IMR-90 (cell line): ENCODE measurements at regions not wholly inside any gene's neighbourhood (a gene's known extent, or its start where the extent isn't known, plus 50 kb on each side); places are given as distances from the start of the nearest gene placed in this dataset.

ENCODE experiments used
- ATAC-seq: fragments of 200-7000 bp; cut with Tn5 transposase; 2 replicates; pipeline ENCODE4 v1.9.1; 2020; ENCODE audit warnings: low read depth, mild to moderate bottlenecking, moderate library complexity
- BruUV-seq: library from RNA; stranded (reverse); fragments of 400-500 nt; replicated peaks from 2 replicates; lab custom pipeline; 2021; lab: Mats Ljungman, UMichigan
- CTCF ChIA-PET: fragments of 300-600 bp; formaldehyde crosslinking; extraction: SDS; loops from one replicate; lab custom pipeline; 2021; ENCODE audit warnings: antibody characterized with exemption; lab: Yijun Ruan, JAX
- POLR2A ChIA-PET: fragments of 300-600 bp; sonication (Branson Sonifier 250); formaldehyde crosslinking; loops from one replicate; lab custom pipeline; 2022; ENCODE audit warnings: antibody characterized with exemption; ENCODE audit not compliant: unreplicated experiment; lab: Charles Lee
- DNase-seq: peaks from one replicate; pipeline ENCODE4 v3.0.0; 2013
- H2AFZ ChIP-seq: replicated peaks from 2 replicates; pipeline ENCODE3; 2013; ENCODE audit warnings: low read length, mild to moderate bottlenecking; ENCODE audit not compliant: poor library complexity
- H2AK5ac ChIP-seq: 2 replicates; pipeline ENCODE4 v1.6.1; 2013; ENCODE audit warnings: low read depth, low read length, inconsistent platforms
- H2AK9ac ChIP-seq: replicated peaks from 2 replicates; pipeline ENCODE3; 2013; ENCODE audit warnings: mild to moderate bottlenecking, low read depth, low read length, moderate library complexity; ENCODE audit not compliant: poor library complexity
- H2BK120ac ChIP-seq: 2 replicates; pipeline ENCODE4 v1.6.1; 2013; ENCODE audit warnings: low read depth, low read length, inconsistent platforms
- H2BK15ac ChIP-seq: 3 replicates; pipeline ENCODE4 v1.6.1; 2013; ENCODE audit warnings: low read depth, low read length, inconsistent platforms
- H2BK20ac ChIP-seq: 2 replicates; pipeline ENCODE4 v1.6.1; 2013; ENCODE audit warnings: low read depth, mild to moderate bottlenecking, inconsistent platforms, low read length, moderate library complexity
- H2BK5ac ChIP-seq: 2 replicates; pipeline ENCODE4 v1.6.1; 2013; ENCODE audit warnings: mild to moderate bottlenecking, low read depth, low read length, inconsistent platforms; ENCODE audit not compliant: poor library complexity, severe bottlenecking
- H3K14ac ChIP-seq: replicated peaks from 2 replicates; pipeline ENCODE4 v1.6.1; 2013; ENCODE audit warnings: low read depth, low read length, inconsistent platforms
- H3K18ac ChIP-seq: 2 replicates; pipeline ENCODE4 v1.6.1; 2013; ENCODE audit warnings: low read depth, low read length, control low read depth
- H3K23ac ChIP-seq: 2 replicates; pipeline ENCODE4 v1.6.1; 2013; ENCODE audit warnings: low read depth, low read length, inconsistent platforms
- H3K27ac ChIP-seq: 2 replicates; pipeline ENCODE4 v1.5.1; 2013; ENCODE audit warnings: mild to moderate bottlenecking, control low read depth, low read length; ENCODE audit not compliant: insufficient read depth
- H3K27me3 ChIP-seq: 2 replicates; pipeline ENCODE4 v1.6.1; 2013; ENCODE audit warnings: low read length; ENCODE audit not compliant: control insufficient read depth, insufficient read depth
- H3K36me3 ChIP-seq: 2 replicates; pipeline ENCODE4 v1.6.1; 2013; ENCODE audit warnings: low read length, mixed read lengths; ENCODE audit not compliant: control insufficient read depth, insufficient read depth
- H3K4ac ChIP-seq: 2 replicates; pipeline ENCODE4 v1.6.1; 2013; ENCODE audit warnings: low read depth, low read length, inconsistent platforms
- H3K4me1 ChIP-seq: 2 replicates; pipeline ENCODE4 v1.6.1; 2013; ENCODE audit warnings: low read length, mixed read lengths; ENCODE audit not compliant: control insufficient read depth, insufficient read depth
- H3K4me2 ChIP-seq: 2 replicates; pipeline ENCODE4 v1.6.1; 2013; ENCODE audit warnings: low read depth, mild to moderate bottlenecking, control low read depth, low read length, moderate library complexity
- H3K4me3 ChIP-seq: 2 replicates; pipeline ENCODE4 v1.5.1; 2013; ENCODE audit warnings: low read depth, mild to moderate bottlenecking, control low read depth, low read length, moderate library complexity; ENCODE audit not compliant: insufficient read depth
- H3K56ac ChIP-seq: 2 replicates; pipeline ENCODE4 v1.6.1; 2013; ENCODE audit warnings: low read length, inconsistent platforms; ENCODE audit not compliant: insufficient read depth; ENCODE audit errors: extremely low read depth
- H3K79me1 ChIP-seq, 2 experiments: 2 replicates each; pipeline ENCODE4 v1.6.1; 2013; ENCODE audit warnings: low read length in 2 of 2, inconsistent platforms in 1 of 2, low read depth in 1 of 2
- H3K9ac ChIP-seq: 2 replicates; pipeline ENCODE4 v1.6.1; 2013; ENCODE audit warnings: low read depth, low read length, control low read depth
- H3K9me1 ChIP-seq: 2 replicates; pipeline ENCODE4 v1.6.1; 2013; ENCODE audit warnings: low read length, inconsistent platforms; ENCODE audit not compliant: insufficient read depth
- H3K9me3 ChIP-seq: 2 replicates; pipeline ENCODE4 v1.6.1; 2013; ENCODE audit warnings: low read length; ENCODE audit not compliant: control insufficient read depth, insufficient read depth
- H4K20me1 ChIP-seq: 2 replicates; pipeline ENCODE4 v1.6.1; 2013; ENCODE audit warnings: low read length, inconsistent platforms; ENCODE audit not compliant: insufficient read depth
- H4K5ac ChIP-seq: 2 replicates; pipeline ENCODE4 v1.6.1; 2013; ENCODE audit warnings: mild to moderate bottlenecking, low read depth, low read length, control low read depth
- H4K8ac ChIP-seq, 2 experiments: 2 replicates each; pipeline ENCODE4 v1.6.1; 2013; ENCODE audit warnings: low read depth in 2 of 2, low read length in 2 of 2, control low read depth in 1 of 2, inconsistent platforms in 1 of 2
- H4K91ac ChIP-seq: 2 replicates; pipeline ENCODE4 v1.6.1; 2013; ENCODE audit warnings: low read depth, low read length, inconsistent platforms; ENCODE audit not compliant: insufficient read depth
- BHLHE40 ChIP-seq: fragments of 150-350 bp; IDR thresholded peaks from 2 replicates; pipeline ENCODE4 v1.6.1; 2016; ENCODE audit warnings: mild to moderate bottlenecking, low read depth, low read length
- CEBPB ChIP-seq: IDR thresholded peaks from 2 replicates; pipeline ENCODE4 v1.6.1; 2012; ENCODE audit warnings: low read depth, low read length, improper control_type of control experiment
- CHD1 ChIP-seq: IDR thresholded peaks from 2 replicates; pipeline ENCODE4 v1.6.1; 2012; ENCODE audit warnings: low read depth, low read length, improper control_type of control experiment
- FOS ChIP-seq: fragments of 150-350 bp; IDR thresholded peaks from 2 replicates; pipeline ENCODE4 v1.6.1; 2016; ENCODE audit warnings: low read depth, low read length
- MAFK ChIP-seq: IDR thresholded peaks from 2 replicates; pipeline ENCODE4 v1.6.1; 2012; ENCODE audit warnings: low read depth, low read length, improper control_type of control experiment
- MAZ ChIP-seq: IDR thresholded peaks from 2 replicates; pipeline ENCODE4 v1.6.1; 2012; ENCODE audit warnings: low read depth, mild to moderate bottlenecking, low read length, improper control_type of control experiment, moderate library complexity, borderline replicate concordance
- MXI1 ChIP-seq: IDR thresholded peaks from 2 replicates; pipeline ENCODE4 v1.6.1; 2012; ENCODE audit warnings: low read depth, mild to moderate bottlenecking, low read length, moderate library complexity, borderline replicate concordance
- NFE2L2 ChIP-seq: fragments of 150-350 bp; IDR thresholded peaks from 2 replicates; pipeline ENCODE4 v1.6.1; 2016; ENCODE audit warnings: low read depth, mild to moderate bottlenecking, low read length
- POLR2A ChIP-seq: IDR thresholded peaks from 2 replicates; pipeline ENCODE4 v1.6.1; 2012; ENCODE audit warnings: mild to moderate bottlenecking, low read depth, low read length
- RAD21 ChIP-seq: IDR thresholded peaks from 2 replicates; pipeline ENCODE4 v1.6.1; 2012; ENCODE audit warnings: low read length, improper control_type of control experiment
- RCOR1 ChIP-seq: IDR thresholded peaks from 2 replicates; pipeline ENCODE4 v1.6.1; 2012; ENCODE audit warnings: mild to moderate bottlenecking, low read length, improper control_type of control experiment; ENCODE audit not compliant: insufficient replicate concordance
- RFX5 ChIP-seq: IDR thresholded peaks from 2 replicates; pipeline ENCODE4 v1.8.0; 2012; ENCODE audit warnings: low read depth, mild to moderate bottlenecking, low read length, moderate library complexity
- SMC3 ChIP-seq: fragments of 150-350 bp; IDR thresholded peaks from 2 replicates; pipeline ENCODE4 v1.6.1; 2016; ENCODE audit warnings: low read depth, mild to moderate bottlenecking, antibody characterized with exemption, low read length, moderate library complexity
- WGBS, 2 experiments: methylation state at CpG; one replicate each; pipeline versions ENCODE4 v1.1.5 to v1.1.7; 2013; ENCODE audit warnings: missing lambda C conversion rate in 2 of 2; ENCODE audit not compliant: insufficient read length in 1 of 2; ENCODE audit errors: extremely low coverage in 2 of 2; 5-methylcytosine and 5-hydroxymethylcytosine counted together
- dilution Hi-C: fragments of 300-500 bp; cut with HindIII; formaldehyde crosslinking; loops from one replicate; pipeline ENCODE4 v1.14.3; 2018; ENCODE audit warnings: low sequenced_read_pairs; ENCODE audit not compliant: unreplicated experiment
- in situ Hi-C: fragments of 300-500 bp; cut with MboI; formaldehyde crosslinking; loops from 3 replicates; pipeline ENCODE4 v1.14.3; 2019; ENCODE audit warnings: low sequenced_read_pairs, inconsistent platforms, mixed read lengths
- intact Hi-C: fragments of 100-400 bp; cut with micrococcal nuclease; formaldehyde crosslinking; loops from 2 replicates; pipeline ENCODE4 v1.10.0; 2022
- TF ChIP-seq, protein P1 (sequence below): fragments of 150-350 bp; IDR thresholded peaks from 2 replicates; pipeline ENCODE4 v1.6.1; 2017; ENCODE audit warnings: mild to moderate bottlenecking, antibody characterized with exemption, low read length, low read depth
- TF ChIP-seq, protein P2 (sequence below): conservative IDR thresholded peaks from 2 replicates; pipeline ENCODE4 v1.5.1; 2012; ENCODE audit warnings: mild to moderate bottlenecking, low read depth, low read length, improper control_type of control experiment
- TF ChIP-seq, protein P3 (sequence below): fragments of 150-350 bp; IDR thresholded peaks from 2 replicates; pipeline ENCODE4 v1.6.1; 2016; ENCODE audit warnings: low read depth, mild to moderate bottlenecking, low read length, moderate library complexity, borderline replicate concordance

DNA sequence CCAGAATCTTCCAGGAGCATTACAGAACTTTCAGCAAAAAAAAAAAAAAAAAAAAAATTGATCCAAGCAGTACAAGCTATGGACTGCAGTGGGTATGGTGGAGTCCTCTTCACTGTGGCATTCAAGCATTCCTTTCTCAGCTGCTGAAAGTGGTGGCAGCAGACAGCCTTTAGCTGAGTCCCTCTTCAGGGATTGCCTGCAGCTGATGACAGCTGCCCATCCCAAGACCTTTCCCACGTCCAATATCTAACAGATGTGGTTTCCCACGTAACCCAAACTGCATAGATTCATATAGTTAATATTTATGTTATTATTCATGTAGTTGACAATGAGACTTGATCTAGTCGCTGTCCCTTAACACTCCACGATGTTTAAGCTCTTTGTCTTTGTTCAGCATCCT, 475.9 kb downstream of the TLE1 start:
- no peaks in the 10 kb centered on the region for H3K36me3 ChIP-seq
- no peak for DNase-seq
- H2BK15ac ChIP-seq: no peak overlapping the region
- no peak overlapping the region for H2BK20ac ChIP-seq
- no peak overlapping the region for H4K8ac ChIP-seq
- no peak overlapping the region for H2BK5ac ChIP-seq
- H3K9me1 ChIP-seq: no peaks in the 10 kb centered on the region
- H3K23ac ChIP-seq: no peak overlapping the region
- no peak overlapping the region for H2AK5ac ChIP-seq
- H3K27me3 ChIP-seq: peaks cover 2% of the 10 kb centered on the region; the same call in 1 of the 2 replicates
- no peak overlapping the region for H3K4me3 ChIP-seq
- H3K56ac ChIP-seq: no peak overlapping the region
- H3K14ac ChIP-seq: no peak overlapping the region
- H3K79me1 ChIP-seq: no peaks in the 10 kb centered on the region
- ATAC-seq: no peak
- POLR2A ChIA-PET: interaction anchor here (0.6 kb wide), 1 partner anchor 1802 kb away, joined by 3 read pairs; no protein-coding TSS in a partner anchor
- in situ Hi-C loops (no loop called here), dilution Hi-C loops (no loop called here), intact Hi-C loops (no loop called here)
- H4K5ac ChIP-seq: no peak overlapping the region
- CTCF ChIA-PET: interaction anchor here (0.5 to 1.0 kb wide), 3 partner anchors 10 to 129 kb away, joined by 3 to 4 read pairs (median 3); no protein-coding TSS in a partner anchor
- no TSS peak for BruUV-seq
- no peaks in the 10 kb centered on the region for H3K4me1 ChIP-seq
- H2BK120ac ChIP-seq: no peak overlapping the region
- H2AFZ ChIP-seq: no peak overlapping the region
- H3K27ac ChIP-seq: no peak overlapping the region
- no CpG with 5 or more reads among the region's 4 CpGs for WGBS, 2 experiments
- no peak overlapping the region for H3K4me2 ChIP-seq
- H3K9me3 ChIP-seq: no peaks in the 10 kb centered on the region
- no peak overlapping the region for H3K9ac ChIP-seq
- no peak overlapping the region for H3K4ac ChIP-seq
- H4K91ac ChIP-seq: no peak overlapping the region
- no peak for TF ChIP-seq MAZ
- TF ChIP-seq SMC3: no peak
- no peak for TF ChIP-seq POLR2A
- TF ChIP-seq RFX5: no peak
- TF ChIP-seq, protein P1, sequence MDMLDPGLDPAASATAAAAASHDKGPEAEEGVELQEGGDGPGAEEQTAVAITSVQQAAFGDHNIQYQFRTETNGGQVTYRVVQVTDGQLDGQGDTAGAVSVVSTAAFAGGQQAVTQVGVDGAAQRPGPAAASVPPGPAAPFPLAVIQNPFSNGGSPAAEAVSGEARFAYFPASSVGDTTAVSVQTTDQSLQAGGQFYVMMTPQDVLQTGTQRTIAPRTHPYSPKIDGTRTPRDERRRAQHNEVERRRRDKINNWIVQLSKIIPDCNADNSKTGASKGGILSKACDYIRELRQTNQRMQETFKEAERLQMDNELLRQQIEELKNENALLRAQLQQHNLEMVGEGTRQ: no peak
- no peak for TF ChIP-seq FOS
- no peak for TF ChIP-seq RCOR1
- TF ChIP-seq MAFK: no peak
- TF ChIP-seq, protein P2, sequence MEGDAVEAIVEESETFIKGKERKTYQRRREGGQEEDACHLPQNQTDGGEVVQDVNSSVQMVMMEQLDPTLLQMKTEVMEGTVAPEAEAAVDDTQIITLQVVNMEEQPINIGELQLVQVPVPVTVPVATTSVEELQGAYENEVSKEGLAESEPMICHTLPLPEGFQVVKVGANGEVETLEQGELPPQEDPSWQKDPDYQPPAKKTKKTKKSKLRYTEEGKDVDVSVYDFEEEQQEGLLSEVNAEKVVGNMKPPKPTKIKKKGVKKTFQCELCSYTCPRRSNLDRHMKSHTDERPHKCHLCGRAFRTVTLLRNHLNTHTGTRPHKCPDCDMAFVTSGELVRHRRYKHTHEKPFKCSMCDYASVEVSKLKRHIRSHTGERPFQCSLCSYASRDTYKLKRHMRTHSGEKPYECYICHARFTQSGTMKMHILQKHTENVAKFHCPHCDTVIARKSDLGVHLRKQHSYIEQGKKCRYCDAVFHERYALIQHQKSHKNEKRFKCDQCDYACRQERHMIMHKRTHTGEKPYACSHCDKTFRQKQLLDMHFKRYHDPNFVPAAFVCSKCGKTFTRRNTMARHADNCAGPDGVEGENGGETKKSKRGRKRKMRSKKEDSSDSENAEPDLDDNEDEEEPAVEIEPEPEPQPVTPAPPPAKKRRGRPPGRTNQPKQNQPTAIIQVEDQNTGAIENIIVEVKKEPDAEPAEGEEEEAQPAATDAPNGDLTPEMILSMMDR: no peak
- no peak for TF ChIP-seq NFE2L2
- TF ChIP-seq, protein P3, sequence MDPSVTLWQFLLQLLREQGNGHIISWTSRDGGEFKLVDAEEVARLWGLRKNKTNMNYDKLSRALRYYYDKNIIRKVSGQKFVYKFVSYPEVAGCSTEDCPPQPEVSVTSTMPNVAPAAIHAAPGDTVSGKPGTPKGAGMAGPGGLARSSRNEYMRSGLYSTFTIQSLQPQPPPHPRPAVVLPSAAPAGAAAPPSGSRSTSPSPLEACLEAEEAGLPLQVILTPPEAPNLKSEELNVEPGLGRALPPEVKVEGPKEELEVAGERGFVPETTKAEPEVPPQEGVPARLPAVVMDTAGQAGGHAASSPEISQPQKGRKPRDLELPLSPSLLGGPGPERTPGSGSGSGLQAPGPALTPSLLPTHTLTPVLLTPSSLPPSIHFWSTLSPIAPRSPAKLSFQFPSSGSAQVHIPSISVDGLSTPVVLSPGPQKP: no peak
- TF ChIP-seq CEBPB: no peak
- TF ChIP-seq BHLHE40: no peak
- TF ChIP-seq RAD21: no peak
- no peak for TF ChIP-seq CHD1
- no peak for TF ChIP-seq MXI1
- no peaks in the 10 kb centered on the region for H4K20me1 ChIP-seq
- no peak overlapping the region for H2AK9ac ChIP-seq
- no peak overlapping the region for H3K18ac ChIP-seq
